ENCODE measurements at regions not wholly inside any gene's neighbourhood (a gene's known extent, or its start where the extent isn't known, plus 50 kb on each side); places are given as distances from the start of the nearest gene placed in this dataset.

GRCh38 chr12:105831372-105831771 is 307.4 kb downstream of the NUAK1 start:
- H3K27ac ChIP-seq (ENCODE audit: low read depth, low read length) = no peak overlapping the region
- no peaks in the 10 kb centered on the region for H3K9me2 ChIP-seq (ENCODE audit: insufficient read depth)
- no peaks in the 10 kb centered on the region for H3K36me3 ChIP-seq (ENCODE audit: control insufficient read depth in 1 of 2, insufficient read depth in 2 of 2, low read length in 2 of 2)
- ChIA-PET CTCF (no interaction called here), POLR2A (no interaction called here), RAD21 (ENCODE audit: low non-redundant PET in 1 of 2, low total read pairs in 2 of 2, uncharacterized antibody in 2 of 2, unreplicated experiment in 2 of 2) (no interaction called here)
- ATAC-seq (no peak), DNase-seq (ENCODE audit: low read depth, low spot score) (no peak)
- H4K20me1 ChIP-seq (ENCODE audit: insufficient read depth) = no peaks in the 10 kb centered on the region
- H3K4me3 ChIP-seq (replicated peaks in 1 of 2; ENCODE audit: low read depth in 1 of 2, low read length in 2 of 2) = no peak overlapping the region
- no peaks in the 10 kb centered on the region for H3K9me3 ChIP-seq (ENCODE audit: control insufficient read depth in 1 of 2, insufficient read depth in 1 of 2, low read depth in 1 of 2, low read length in 2 of 2)
- TF ChIP-seq SIN3A (IDR thresholded peaks at IDR 0.05; ENCODE audit: low read depth) (no peak), YY1 (IDR thresholded peaks at IDR 0.05; ENCODE audit: extremely low read depth, insufficient replicate concordance, low read depth, low read length) (no peak), ATF3 (IDR thresholded peaks at IDR 0.05) (no peak), RAD21 (IDR thresholded peaks at IDR 0.05; ENCODE audit: low read depth) (no peak)
- H3K4me1 ChIP-seq (ENCODE audit: control insufficient read depth in 1 of 2, insufficient read depth in 2 of 2, low read length in 2 of 2) = no peaks in the 10 kb centered on the region
- no peak overlapping the region for H2AFZ ChIP-seq (ENCODE audit: low read depth, low read length, poor library complexity, severe bottlenecking)
- no peaks in the 10 kb centered on the region; the same call in 1 of the 2 replicates for H3K27me3 ChIP-seq (ENCODE audit: insufficient read depth, low read length)
- H3K79me2 ChIP-seq (ENCODE audit: insufficient read depth, low read length) = no peaks in the 10 kb centered on the region
- H3K4me2 ChIP-seq (ENCODE audit: low read length) = no peak overlapping the region
- intact Hi-C loops (cut with micrococcal nuclease) = no loop called here
- no TSS peak for BruUV-seq (replicated peaks)
- no peak overlapping the region for H3K9ac ChIP-seq (ENCODE audit: low read length)

- DNase-seq (ENCODE audit: low read depth, low spot score) = no peak
- intact Hi-C loops (cut with micrococcal nuclease) = no loop called here
- H4K20me1 ChIP-seq (ENCODE audit: insufficient read depth) = no peaks in the 10 kb centered on the region
- no peaks in the 10 kb centered on the region for H3K9me3 ChIP-seq (ENCODE audit: control insufficient read depth in 1 of 2, insufficient read depth in 1 of 2, low read depth in 1 of 2, low read length in 2 of 2)
- ChIA-PET POLR2A (no interaction called here), CTCF (no interaction called here), RAD21 (ENCODE audit: low non-redundant PET in 1 of 2, low total read pairs in 2 of 2, uncharacterized antibody in 2 of 2, unreplicated experiment in 2 of 2) (no interaction called here)
- H3K4me2 ChIP-seq (ENCODE audit: low read length) = no peak overlapping the region
- H3K4me1 ChIP-seq (ENCODE audit: control insufficient read depth in 1 of 2, insufficient read depth in 2 of 2, low read length in 2 of 2) = no peaks in the 10 kb centered on the region
- no peaks in the 10 kb centered on the region; the same call in 1 of the 2 replicates for H3K27me3 ChIP-seq (ENCODE audit: insufficient read depth, low read length)
- no peaks in the 10 kb centered on the region for H3K36me3 ChIP-seq (ENCODE audit: control insufficient read depth in 1 of 2, insufficient read depth in 2 of 2, low read length in 2 of 2)
- H3K9me2 ChIP-seq (ENCODE audit: insufficient read depth) = no peaks in the 10 kb centered on the region
- H2AFZ ChIP-seq (ENCODE audit: low read depth, low read length, poor library complexity, severe bottlenecking) = no peak overlapping the region
- H3K4me3 ChIP-seq (replicated peaks in 1 of 2; ENCODE audit: low read depth in 1 of 2, low read length in 2 of 2) = no peak overlapping the region
- no peak for TF ChIP-seq REST (IDR thresholded peaks at IDR 0.05; ENCODE audit: low read depth)
- no peaks in the 10 kb centered on the region for H3K79me2 ChIP-seq (ENCODE audit: insufficient read depth, low read length)
- H3K27ac ChIP-seq (ENCODE audit: low read depth, low read length) = no peak overlapping the region
- BruUV-seq (replicated peaks) = no TSS peak
- no peak for ATAC-seq
- no peak overlapping the region for H3K9ac ChIP-seq (ENCODE audit: low read length)
These were observed 306.7 kb downstream of the NUAK1 start for GRCh38 chr12:105832021-105832420.
